ENCODE measurements at regions not wholly inside any gene's neighbourhood (a gene's known extent, or its start where the extent isn't known, plus 50 kb on each side); places are given as distances from the start of the nearest gene placed in this dataset.

DNA sequence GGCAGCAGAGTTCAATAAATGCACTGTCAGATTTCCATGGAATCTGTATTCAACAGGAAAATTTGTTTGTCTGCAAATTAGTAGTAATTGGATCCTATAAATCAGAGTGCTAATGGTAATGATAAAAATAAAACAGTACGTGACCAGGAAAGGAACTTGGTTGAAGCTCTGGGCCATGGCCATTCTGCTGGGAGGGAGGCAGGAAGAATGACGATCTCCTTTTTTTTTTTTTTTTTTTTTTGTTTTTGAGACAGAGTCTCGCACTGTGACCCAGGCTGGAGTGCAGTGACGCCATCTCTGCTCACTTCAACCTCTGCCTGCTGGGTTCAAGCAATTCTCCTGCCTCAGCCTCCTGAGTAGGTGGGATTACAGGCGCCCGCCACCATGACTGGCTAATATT lies 94.8 kb upstream of the SEC11C start:
- TF ChIP-seq POLR2A (IDR thresholded peaks at IDR 0.05; ENCODE audit: low read depth, low read length) (no peak), POU2F2 (IDR thresholded peaks at IDR 0.05; ENCODE audit: low read depth, low read length) (no peak), TAF1 (IDR thresholded peaks at IDR 0.05; ENCODE audit: low read depth, low read length) (no peak), POLR2AphosphoS5 (IDR thresholded peaks at IDR 0.05; ENCODE audit: low read depth, low read length) (no peak)
